NCI-H69 (cell line): ENCODE measurements at regions not wholly inside any gene's neighbourhood (a gene's known extent, or its start where the extent isn't known, plus 50 kb on each side); places are given as distances from the start of the nearest gene placed in this dataset.
"Not testable (repeated sequence)": the region's sequence is repeated elsewhere in the genome, so short reads cannot be mapped to it uniquely, and the experiment has no call there.

ENCODE experiments used
- DNase-seq: peaks from one replicate; lab custom pipeline; 2025; lab: John Stamatoyannopoulos, UW

DNA sequence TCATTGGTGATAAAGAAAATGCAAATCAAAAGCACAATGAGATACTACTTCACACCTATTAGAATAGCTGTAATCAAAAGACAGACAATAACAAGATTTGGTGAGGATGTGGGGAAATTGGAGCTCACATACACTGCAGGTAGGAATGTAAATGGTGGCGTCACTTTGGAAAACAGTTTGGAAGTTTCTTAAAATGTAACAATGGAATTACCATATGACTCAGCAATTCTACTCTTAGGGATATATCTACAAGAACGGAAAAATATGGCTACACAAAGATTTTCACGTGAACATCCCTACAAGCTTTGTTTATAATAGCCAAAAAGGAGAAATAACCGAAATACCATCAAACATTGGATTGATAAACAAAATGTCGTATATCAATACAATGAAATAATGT, 270.4 kb downstream of the DOK5 start:
- no peak for DNase-seq

- no peak for DNase-seq
Measured at GRCh38 chr20:54744097-54744496, 268.7 kb downstream of the DOK5 start.

DNA sequence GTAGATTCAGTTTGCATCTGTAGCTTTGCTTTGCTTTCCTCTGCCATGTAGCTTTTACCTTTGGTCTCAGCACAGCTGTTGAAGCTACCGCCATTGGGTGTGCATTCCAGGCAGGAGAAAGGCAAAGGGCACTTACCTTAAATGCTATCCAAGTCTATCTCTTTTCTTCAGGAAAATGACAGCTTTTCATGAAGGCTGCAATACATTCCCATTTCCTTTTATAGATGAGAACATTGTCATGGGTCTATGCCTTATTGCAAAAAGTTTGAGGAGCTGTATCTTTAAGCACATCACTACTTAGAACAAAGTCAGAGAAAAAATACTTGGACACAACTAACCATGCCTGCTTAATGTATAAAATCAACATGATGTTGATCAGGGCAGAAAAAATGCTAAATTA, 266.8 kb downstream of the DOK5 start:
- no peak for DNase-seq

- DNase-seq = no peak
Measured at GRCh38 chr20:54736421-54736820, 261.0 kb downstream of the DOK5 start.

GRCh38 chr20:54733687-54734086, 258.3 kb downstream of the DOK5 start:
- no peak for DNase-seq

- no peak for DNase-seq
Measured at GRCh38 chr20:54727490-54727889, 252.1 kb downstream of the DOK5 start.

DNA sequence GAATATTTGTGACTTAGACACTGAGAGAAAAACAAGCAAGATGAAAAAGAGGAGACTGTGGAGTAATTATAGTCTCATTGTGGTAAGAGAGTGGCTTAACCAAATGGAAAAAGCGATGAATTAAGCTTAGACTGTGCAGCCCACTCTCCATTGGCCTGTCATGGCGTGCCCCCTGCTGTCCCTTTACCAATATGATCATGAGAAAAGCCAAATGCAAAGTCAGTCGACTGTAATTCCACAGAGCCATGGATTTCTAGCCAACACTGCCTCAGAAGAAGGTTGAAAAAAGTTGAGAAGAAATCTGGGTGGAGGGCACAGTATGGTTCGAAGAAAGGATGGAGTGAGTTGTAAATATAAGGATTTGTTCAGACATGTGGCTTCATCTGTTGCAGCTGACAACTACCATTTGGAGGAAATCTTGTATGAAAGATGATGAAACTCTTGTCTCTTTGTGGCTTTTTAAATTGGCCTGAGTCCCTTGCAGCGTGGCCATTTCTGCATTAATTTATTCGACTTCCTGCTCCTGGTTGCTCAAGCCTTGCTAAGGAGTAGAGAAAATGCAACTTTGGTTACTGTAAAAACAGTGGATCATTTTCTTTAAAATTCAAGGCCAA, 251.4 kb downstream of the DOK5 start:
- no peak for DNase-seq

GRCh38 chr20:54725266-54725665, 249.9 kb downstream of the DOK5 start:
- not testable (repeated sequence) for DNase-seq

DNA sequence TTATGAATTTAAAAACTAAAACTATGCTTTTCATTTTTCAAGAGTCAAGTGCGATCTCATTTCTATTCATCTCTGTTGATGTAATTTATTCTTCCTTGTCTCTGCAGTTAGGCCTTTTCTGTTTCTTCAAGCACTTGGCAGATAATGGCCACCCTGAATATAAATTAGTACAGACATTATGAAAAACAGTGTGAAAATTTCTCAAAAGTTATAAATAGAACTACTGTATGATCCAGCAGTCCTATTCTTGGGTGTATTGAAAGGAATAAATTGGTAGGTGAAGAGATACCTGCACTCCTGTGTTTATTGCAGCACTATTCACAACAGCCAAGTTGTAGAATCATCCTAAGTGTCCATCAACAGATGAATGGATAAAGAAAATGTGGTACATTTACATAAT, 248.3 kb downstream of the DOK5 start:
- DNase-seq = no peak

DNA sequence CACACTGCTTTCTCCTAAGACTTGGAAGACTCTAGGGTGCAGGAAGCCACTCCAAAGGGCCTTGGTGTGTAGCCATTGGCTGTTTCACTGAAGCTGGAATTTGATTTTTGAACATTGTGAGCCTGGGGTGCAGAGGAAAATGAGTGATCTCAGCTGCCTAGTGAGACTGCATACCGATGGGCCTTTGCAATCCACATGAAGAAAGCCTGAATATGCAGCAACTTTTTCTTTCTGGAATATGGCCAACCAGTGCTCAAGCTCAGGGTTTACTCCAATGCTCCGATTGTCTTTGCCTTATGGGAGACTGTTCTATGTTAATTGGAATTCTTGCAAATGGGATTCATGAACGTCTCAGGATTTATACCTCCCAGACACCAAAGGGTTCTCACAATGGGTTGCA, 242.6 kb downstream of the DOK5 start:
- no peak for DNase-seq

DNA sequence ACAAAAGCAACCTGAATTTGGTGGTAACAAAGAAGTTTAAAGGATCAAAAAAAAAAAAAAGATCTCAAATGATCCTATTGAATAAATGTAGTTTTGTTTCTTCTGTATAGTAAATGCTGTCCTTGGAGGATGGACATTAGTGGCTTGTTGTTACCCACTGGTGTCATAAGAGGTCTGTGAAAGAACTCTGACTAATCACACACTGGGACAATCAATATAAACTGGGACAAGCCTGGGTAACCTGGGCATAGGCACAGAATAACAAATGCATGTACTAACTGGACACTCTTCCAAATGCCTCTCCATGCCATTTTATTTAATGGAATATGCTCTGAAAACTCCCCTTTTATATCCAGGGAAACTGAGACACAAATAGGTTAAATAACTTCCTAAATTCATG, 241.4 kb downstream of the DOK5 start:
- no peak for DNase-seq

DNA sequence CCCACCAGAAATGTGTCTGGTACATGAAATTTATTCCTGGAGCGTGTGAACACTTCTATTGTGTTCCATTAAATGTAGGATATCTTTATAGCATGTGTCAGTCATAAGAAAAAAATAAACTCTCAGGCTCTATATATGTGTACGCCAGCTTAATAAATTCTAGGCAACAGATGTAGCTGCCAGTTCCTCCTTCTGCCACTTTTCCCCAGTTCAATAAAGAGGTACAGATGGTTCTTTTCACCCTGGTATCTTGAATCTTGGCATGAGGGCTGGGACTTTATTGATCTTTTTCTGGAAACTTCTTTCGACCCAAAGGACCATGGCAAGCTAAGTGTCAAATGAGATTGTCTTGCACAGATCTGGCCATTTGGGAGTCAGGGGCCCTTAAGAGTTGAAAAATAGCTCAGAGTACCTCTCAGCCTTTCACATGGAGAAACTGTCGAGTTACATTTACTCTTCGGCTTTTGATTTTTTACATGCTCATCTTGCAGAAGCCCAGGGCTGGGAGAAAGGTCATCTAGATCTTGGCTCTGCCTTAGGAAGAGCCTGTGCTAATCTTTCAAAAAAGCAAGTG, 240.9 kb downstream of the DOK5 start:
- no peak for DNase-seq

- no peak for DNase-seq
Measured at GRCh38 chr20:54714817-54715216, 239.4 kb downstream of the DOK5 start.

GRCh38 chr20:54713727-54714126, 238.3 kb downstream of the DOK5 start:
- no peak for DNase-seq

- DNase-seq = no peak
Measured at GRCh38 chr20:54711071-54711470, 235.7 kb downstream of the DOK5 start.

GRCh38 chr20:54710341-54710740, 234.9 kb downstream of the DOK5 start:
- no peak for DNase-seq

DNA sequence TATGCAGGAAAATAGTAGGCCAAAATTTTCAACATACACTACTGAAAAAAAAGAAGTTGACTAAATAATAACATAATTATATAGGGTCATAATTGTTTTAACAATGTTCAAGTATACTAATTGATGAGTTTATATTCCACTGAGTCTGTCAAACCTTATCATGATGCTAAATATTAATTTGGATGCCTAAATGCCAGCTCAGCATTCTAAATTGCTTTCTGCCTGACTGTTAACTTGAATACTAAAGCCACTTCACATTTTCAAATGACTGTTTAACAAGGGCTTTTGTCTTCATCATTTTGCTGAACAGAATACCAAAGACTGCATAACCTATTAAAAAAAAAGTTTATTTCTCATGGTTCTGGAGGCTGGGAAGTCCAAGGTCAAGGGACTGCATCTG, 232.8 kb downstream of the DOK5 start:
- DNase-seq = no peak

- DNase-seq = no peak
Measured at GRCh38 chr20:54707801-54708200, 232.4 kb downstream of the DOK5 start.

DNA sequence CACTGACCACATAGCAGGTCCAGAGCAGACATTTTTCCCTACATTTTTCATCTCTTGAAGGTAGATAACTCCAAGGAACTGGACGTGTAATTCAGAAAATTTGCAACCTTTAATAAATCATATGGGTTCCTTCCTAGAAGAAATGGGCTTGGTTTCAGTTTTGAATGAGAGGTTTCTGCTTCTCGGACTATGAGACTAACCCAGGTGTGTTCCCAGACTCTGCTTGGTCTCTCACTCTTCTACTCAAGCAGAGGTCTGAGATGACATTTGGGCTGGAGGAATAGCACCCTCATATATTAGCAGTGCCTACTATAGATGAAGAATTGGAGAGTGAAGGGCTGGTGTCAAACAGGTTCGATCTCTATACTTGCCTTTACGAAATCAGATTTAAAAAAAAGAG, 231.2 kb downstream of the DOK5 start:
- DNase-seq = no peak

- no peak for DNase-seq
Measured at GRCh38 chr20:54704032-54704635, 228.7 kb downstream of the DOK5 start.
